ENCODE measurements at regions not wholly inside any gene's neighbourhood (a gene's known extent, or its start where the extent isn't known, plus 50 kb on each side); places are given as distances from the start of the nearest gene placed in this dataset.

DNA sequence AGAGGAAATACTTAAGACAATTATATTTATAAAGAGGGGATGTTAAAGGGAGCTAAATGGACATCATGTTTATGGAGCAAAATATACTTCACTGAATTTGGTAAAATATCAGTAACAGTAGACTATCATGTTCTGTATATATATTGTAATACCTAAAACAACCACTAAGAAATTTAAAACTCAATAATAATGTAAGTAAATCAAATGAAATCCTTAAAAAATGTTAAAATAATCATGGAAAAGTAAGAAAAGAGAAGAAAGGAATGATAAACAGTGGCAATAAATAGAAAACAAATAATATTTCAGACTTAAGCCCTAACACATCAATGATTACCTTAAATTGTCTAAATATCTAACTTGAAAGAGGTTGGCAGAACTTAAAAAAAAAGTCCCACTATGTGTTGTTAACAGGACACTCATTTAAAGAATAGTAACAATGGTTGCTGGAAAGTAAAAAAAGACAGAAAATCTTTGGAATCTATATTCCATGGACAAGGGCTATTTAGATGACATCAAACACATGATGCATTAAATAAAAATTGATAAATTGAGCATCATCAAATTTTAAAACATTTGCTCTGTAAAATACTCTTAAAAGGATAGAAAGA is 842.2 kb upstream of the MAP3K7 start:
- TF ChIP-seq, protein P1, sequence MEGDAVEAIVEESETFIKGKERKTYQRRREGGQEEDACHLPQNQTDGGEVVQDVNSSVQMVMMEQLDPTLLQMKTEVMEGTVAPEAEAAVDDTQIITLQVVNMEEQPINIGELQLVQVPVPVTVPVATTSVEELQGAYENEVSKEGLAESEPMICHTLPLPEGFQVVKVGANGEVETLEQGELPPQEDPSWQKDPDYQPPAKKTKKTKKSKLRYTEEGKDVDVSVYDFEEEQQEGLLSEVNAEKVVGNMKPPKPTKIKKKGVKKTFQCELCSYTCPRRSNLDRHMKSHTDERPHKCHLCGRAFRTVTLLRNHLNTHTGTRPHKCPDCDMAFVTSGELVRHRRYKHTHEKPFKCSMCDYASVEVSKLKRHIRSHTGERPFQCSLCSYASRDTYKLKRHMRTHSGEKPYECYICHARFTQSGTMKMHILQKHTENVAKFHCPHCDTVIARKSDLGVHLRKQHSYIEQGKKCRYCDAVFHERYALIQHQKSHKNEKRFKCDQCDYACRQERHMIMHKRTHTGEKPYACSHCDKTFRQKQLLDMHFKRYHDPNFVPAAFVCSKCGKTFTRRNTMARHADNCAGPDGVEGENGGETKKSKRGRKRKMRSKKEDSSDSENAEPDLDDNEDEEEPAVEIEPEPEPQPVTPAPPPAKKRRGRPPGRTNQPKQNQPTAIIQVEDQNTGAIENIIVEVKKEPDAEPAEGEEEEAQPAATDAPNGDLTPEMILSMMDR (IDR thresholded peaks at IDR 0.05; ENCODE audit: low read depth, low read length), result peak; percentile 14
- no peak for TF ChIP-seq EZH2phosphoT487 (IDR thresholded peaks at IDR 0.05; ENCODE audit: low read depth)

All from OCI-LY3 (cell line).